MG63 (cell line): ENCODE measurements at regions not wholly inside any gene's neighbourhood (a gene's known extent, or its start where the extent isn't known, plus 50 kb on each side); places are given as distances from the start of the nearest gene placed in this dataset.
"Not testable (repeated sequence)": the region's sequence is repeated elsewhere in the genome, so short reads cannot be mapped to it uniquely, and the experiment has no call there.

Experiments used
- DNase-seq: peaks from one replicate; pipeline ENCODE4 v3.0.0-alpha.2; 2020
- H3K27me3 ChIP-seq: fragments of 250-450 bp; sonication (Bioruptor Pico); 2 replicates; pipeline ENCODE4 v1.5.1; 2020; ENCODE audit warnings: mild to moderate bottlenecking, moderate library complexity
- H3K36me3 ChIP-seq: fragments of 250-450 bp; sonication (Bioruptor Pico); 2 replicates; pipeline ENCODE4 v1.5.1; 2020; ENCODE audit warnings: mild to moderate bottlenecking, moderate library complexity
- H3K4me3 ChIP-seq: fragments of 250-450 bp; sonication (Bioruptor Pico); 2 replicates; pipeline ENCODE4 v1.5.1; 2020; ENCODE audit warnings: mild to moderate bottlenecking, moderate library complexity
- H3K9me3 ChIP-seq: fragments of 250-450 bp; sonication (Bioruptor Pico); 2 replicates; pipeline ENCODE4 v1.5.1; 2020; ENCODE audit warnings: mild to moderate bottlenecking, moderate library complexity

DNA sequence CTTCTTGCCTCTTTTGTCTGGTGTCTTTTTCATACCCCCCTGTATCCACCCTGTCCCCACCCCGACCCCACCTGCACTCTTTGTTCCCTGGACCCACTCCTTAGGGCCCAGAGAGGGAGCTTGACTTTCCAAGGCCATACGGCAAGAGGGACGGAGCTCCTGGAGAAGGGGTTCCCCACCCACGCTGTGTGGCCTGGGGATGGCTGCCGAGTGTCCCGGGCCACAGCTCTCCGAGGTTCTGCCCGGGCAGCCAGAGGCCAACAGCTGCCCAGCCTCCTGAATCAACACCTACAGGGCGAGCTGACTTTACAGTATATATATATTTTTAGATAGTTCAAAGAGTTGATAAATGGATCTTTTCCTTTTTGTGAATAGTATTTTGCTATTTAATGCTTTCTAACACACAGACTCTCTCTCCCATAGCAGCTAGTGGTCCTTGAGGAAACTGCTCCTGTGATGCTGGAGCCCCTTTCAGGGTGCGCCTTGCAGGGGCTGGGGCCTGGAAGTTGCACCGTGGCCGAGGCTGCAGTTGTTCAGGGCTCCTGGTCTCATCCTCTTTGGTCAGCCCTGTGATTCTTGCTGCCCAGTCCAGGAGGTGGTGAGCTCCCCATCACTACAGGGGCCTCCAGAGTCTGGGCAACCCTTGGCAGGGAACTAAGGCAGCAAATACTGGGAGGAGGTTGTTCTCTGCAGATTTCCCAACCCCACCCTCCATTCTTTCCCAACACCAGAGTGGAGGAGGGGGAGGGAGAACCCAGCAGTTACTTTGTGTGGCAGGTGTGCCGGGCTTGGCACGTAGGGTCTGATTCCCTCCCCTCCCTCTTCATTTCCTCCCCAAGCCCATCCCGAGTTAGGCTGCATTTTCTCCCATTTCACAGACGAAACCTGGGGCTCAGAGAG is 321.6 kb downstream of the PTPRU start:
- Histone ChIP-seq H3K9me3 (peaks cover 6% of the 10 kb centered on the region; the same call in 1 of the 2 replicates), H3K27me3 (no peaks in the 10 kb centered on the region), H3K4me3 (no peak overlapping the region), H3K36me3 (no peaks in the 10 kb centered on the region)
- no peak for DNase-seq

DNA sequence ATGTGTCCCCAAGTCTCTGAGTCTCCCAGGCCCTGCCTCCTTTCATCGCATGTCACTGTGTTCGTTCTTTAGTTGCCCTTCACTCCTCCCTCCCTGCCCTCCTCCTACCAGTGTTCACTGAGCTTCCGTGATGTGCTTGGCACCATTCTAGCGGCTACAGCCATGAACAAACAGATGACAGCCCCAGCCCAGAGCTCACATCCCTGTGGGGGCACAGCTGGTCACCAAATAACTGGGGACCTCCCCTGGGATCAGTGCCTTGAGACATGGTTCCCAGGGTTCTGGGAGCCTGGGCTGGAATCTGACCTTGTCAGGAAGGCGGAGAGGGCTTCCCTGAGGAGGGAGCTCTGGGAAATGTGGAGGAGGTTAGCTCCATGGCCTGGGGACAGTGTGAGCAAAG is 320.7 kb downstream of the PTPRU start:
- DNase-seq: no peak
- H3K9me3 ChIP-seq: no peaks in the 10 kb centered on the region
- H3K27me3 ChIP-seq: no peaks in the 10 kb centered on the region
- H3K4me3 ChIP-seq: no peak overlapping the region
- H3K36me3 ChIP-seq: no peaks in the 10 kb centered on the region

DNA sequence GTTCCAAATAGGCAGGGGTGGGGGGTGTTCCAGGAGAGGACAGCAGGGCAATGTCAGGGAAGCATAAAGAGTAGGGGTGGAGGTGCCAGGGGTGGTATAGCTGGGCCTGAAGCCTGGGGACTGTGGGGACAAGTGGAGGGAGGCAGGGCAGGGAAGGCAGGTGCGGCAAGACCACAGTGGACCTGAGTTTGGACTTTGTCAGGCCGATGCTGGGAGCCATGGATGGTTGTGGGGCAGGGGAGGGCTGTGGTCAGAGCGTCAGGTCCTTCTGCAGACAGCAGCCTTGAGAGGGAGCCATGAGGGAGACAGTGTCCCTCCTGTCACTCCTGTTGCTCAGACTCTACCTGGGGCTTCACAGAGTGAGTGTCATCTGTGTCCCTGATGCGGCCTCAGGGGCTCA is 320.3 kb downstream of the PTPRU start:
- H3K27me3 ChIP-seq: no peaks in the 10 kb centered on the region
- H3K36me3 ChIP-seq: no peaks in the 10 kb centered on the region

DNA sequence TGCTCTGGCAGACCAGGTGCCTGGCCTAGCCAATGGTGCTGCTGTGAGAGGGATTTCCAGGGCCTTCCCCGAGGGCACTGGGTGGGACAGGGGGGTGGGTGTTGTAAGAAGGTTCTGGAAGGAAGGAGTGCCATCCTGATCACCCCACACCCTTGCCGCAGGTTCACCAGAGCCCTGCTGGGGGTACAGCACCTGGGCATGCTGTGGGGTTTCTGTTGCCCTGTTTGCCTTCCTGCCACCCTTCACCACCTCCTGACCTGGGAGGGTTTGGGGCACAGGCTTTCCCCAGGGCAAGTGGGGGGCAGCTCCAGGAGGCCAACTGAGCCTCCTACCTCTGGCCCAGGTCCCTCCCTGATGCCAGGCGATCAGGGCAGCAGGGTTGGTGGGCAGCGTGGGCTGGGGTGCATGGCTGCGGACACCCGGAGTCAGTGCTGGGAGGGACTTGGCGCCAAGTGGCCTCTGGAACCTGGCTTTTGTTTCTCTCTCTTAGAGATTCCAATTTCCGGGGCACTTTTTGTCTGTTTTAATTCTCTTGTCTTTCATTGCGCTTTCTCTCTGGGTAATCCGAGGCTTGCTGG is 318.8 kb downstream of the PTPRU start:
- Histone ChIP-seq H3K36me3 (no peaks in the 10 kb centered on the region), H3K9me3 (no peaks in the 10 kb centered on the region), H3K27me3 (no peaks in the 10 kb centered on the region), H3K4me3 (no peak overlapping the region)
- no peak for DNase-seq

More for the DNA sequence above, 320.3 kb downstream of the PTPRU start:
- Histone ChIP-seq H3K9me3 (no peaks in the 10 kb centered on the region), H3K4me3 (no peak overlapping the region)
- no peak for DNase-seq

DNA sequence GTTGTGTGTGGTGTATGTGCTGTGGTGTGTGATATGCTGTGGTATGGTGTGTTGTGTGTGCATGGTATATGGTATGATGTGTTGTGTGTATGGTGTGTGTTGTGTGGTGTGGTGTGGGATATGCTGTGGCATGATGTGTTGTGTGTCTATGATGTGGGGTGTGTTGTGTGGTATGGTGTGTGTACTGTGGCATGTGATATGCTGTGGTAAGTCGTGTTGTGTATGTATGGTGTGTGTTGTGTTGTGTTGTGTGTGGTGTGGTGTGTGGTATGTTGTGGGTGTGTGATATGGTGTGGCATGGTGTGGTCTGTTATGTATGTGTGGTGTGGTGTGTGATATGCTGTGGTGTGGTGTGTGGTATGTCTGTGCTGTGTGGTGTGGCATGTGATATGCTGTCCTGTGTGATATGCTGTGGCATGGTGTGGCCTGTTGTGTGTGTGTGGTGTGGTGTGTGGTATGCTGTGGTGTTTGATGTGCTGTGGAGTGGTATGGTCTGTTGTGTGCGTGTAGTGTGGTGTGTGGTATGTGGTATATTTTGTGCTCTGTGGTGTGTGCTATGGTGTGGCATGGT is 318.0 kb downstream of the PTPRU start:
- Histone ChIP-seq H3K4me3 (no peak overlapping the region), H3K9me3 (no peaks in the 10 kb centered on the region), H3K36me3 (no peaks in the 10 kb centered on the region), H3K27me3 (no peaks in the 10 kb centered on the region)
- no peak for DNase-seq

DNA sequence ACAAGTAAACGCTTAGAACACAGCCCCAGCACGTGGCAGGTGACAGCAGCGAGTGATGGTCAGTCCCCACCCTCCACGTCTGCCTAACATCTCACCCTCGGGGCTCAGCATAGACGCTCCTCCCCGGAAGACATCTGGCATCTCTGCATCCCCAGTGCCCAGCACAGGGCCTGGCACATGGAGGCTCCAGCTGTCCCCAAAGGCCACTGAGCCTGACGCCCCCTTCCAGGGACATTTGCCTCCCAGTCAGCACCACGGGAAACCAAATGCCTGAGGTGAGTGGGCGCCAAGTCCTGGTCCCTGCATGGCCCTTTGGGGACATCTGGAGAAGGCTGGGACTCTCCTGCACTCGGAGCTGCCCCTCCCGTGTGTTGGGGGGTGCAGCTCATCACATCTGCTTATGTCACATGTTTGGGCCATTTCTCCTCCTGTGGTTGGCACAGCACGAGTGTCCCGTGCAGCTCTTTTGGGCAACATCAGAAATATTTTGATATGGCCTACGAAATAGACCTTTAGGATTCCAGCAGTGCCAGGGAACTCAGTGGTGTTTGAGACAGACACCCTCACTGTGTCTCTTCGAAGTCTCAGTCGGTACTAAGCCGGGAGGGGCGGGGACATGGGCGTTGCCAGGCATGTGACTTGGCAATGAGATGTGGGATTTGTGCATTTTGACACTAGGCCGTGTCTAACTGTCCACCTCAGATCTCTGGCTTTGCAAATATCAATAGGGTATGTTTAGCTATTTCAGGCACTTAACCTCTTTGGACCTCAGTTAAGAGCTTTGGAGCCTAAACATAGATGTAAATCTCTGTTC is 315.0 kb downstream of the PTPRU start:
- no peaks in the 10 kb centered on the region for H3K27me3 ChIP-seq
- no peak for DNase-seq
- H3K4me3 ChIP-seq: no peak overlapping the region
- no peaks in the 10 kb centered on the region for H3K36me3 ChIP-seq
- H3K9me3 ChIP-seq: no peaks in the 10 kb centered on the region

DNA sequence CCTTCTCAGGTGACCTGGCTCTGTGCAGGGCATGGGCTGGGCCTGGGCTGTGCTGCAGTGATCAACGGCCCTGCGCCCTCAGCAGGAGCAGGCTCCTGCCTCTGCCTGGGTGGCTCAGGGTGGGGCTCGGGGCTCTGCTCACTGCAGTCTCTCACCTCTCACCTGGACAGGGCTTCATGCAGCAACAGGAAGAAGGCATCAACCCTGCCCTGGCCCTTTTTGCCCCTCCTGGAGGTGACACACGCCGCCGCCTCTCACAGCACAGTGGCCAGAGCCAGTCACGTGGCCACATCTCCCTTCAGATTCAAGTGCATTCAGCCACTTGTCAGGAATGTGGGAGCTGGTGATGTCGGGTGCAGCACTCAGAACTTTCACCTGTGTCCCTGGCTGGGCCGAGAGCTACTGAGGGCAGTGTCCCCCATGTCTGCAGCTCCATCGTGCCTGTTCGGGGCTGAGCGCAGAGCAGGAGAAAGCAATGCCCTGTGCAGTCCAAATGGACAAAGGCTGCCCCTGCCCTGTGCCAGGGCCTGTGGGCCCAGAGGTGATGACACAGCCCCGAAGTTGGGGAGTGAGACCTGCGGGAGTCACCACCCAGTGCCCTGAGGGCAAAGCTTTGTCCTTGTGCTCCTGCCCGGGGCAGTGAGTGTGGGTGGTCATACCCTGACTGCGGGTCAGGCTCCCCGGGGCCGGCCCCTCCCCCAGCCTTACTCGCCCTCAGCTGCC is 314.0 kb downstream of the PTPRU start:
- DNase-seq: no peak
- Histone ChIP-seq H3K27me3 (no peaks in the 10 kb centered on the region), H3K9me3 (no peaks in the 10 kb centered on the region), H3K4me3 (no peak overlapping the region), H3K36me3 (no peaks in the 10 kb centered on the region)

DNA sequence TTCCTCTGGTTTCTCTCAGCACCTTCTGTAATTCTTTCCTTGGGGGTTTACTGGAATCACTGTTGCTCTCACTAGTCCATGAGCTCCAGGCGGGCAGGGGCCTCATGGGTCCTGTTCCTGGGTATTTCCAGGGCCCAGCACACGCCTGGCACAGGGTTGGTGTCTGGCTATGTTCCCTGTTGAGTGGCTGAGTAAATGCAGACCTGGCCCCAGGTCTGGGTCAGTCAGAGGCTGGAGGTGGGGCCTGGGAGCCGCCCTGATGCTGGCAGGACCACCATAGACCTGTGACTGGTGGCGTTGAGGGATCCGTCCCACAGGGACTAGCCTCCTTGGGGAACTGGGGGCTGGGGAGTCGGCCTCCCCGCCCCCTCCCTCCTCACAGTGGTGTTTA is 313.4 kb downstream of the PTPRU start:
- not testable (repeated sequence) for H3K36me3 ChIP-seq, H3K9me3 ChIP-seq

DNA sequence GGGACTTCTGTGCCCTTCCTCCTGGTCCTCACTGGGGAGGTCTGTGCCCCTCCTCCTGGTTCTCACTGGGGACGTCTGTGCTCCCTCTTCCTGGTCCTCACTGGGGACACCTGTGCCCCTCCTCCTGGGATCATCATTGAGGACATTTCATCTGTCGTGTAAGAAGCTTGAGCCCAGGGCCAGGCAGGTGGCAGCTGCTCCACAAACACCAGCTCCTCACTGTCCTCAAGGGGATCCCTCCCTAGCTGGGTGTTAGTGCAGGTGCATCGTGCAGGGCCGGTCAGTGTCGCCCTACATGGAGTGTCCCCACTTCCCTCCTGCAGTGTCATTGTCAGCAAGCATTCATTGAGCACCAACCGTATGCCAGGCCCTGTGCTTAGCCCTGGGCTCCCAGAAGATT is 312.7 kb downstream of the PTPRU start:
- H3K4me3 ChIP-seq: no peak overlapping the region
- no peaks in the 10 kb centered on the region for H3K36me3 ChIP-seq
- DNase-seq: no peak
- no peaks in the 10 kb centered on the region for H3K27me3 ChIP-seq
- H3K9me3 ChIP-seq: no peaks in the 10 kb centered on the region

More for the DNA sequence above, 313.4 kb downstream of the PTPRU start:
- not testable (repeated sequence) for DNase-seq, H3K4me3 ChIP-seq, H3K27me3 ChIP-seq

DNA sequence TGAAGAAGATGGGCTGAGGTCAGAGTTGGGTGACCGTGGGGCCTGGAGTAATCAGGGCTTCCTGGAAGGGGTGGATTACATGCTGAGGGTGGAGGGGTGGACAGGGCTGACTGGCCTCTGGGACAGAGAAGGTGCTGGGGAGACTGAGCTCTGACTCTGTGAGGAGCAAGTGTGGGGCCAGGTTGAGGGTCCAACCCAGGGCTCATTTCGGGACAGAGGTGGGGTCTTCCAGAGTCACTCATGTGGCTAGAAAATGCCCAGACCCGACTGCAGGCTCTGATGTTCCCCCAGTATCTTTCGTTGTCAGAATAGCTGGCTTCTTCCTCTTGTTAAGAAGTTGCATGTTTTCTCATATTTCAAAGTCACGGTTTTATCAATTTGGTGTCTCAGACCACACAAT is 311.8 kb downstream of the PTPRU start:
- no peaks in the 10 kb centered on the region for H3K36me3 ChIP-seq
- no peaks in the 10 kb centered on the region for H3K27me3 ChIP-seq
- DNase-seq: no peak
- H3K9me3 ChIP-seq: no peaks in the 10 kb centered on the region
- no peak overlapping the region for H3K4me3 ChIP-seq

DNA sequence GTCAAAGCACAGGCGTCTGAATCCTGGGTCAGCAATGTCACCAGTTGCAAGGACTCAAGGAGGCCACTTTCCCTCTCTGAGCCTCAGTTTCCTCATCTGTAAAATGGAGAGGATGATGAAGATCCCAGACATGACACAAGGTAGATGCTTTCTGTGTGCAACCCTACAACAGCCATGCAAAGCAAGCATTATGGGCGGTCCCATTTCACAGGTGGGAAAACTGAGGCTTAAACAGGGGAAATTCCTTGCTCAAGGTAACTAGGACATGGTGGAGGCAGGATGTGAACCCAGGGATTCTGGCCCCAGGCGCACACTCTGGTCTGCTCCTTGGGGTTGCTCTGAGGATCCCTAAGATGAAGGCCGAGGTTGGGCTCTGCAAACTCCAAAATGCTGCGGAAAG is 311.0 kb downstream of the PTPRU start:
- H3K4me3 ChIP-seq: no peak overlapping the region
- no peaks in the 10 kb centered on the region for H3K27me3 ChIP-seq
- no peaks in the 10 kb centered on the region for H3K9me3 ChIP-seq
- DNase-seq: no peak
- no peaks in the 10 kb centered on the region for H3K36me3 ChIP-seq

DNA sequence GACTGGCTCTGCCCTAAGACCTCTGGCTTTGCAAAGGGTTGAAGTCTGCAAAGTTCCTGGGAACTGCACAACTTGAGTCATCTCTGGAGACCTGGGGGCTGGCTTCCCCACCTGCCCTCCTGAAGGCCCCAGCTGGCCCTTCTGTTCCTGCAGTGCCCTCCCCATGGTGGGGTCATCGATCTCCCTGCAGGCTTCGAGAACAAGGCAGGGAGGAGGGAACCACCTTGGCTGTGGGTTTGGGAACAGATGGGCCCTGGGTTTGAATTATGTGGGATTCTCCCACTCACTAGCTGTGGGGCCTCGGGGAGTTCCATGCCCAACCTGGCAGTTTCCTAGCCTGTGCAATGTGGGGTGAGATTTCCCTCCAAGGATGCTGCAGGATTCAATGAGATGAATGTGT is 310.2 kb downstream of the PTPRU start:
- DNase-seq: no peak
- Histone ChIP-seq H3K36me3 (no peaks in the 10 kb centered on the region), H3K4me3 (no peak overlapping the region), H3K9me3 (no peaks in the 10 kb centered on the region), H3K27me3 (no peaks in the 10 kb centered on the region)

DNA sequence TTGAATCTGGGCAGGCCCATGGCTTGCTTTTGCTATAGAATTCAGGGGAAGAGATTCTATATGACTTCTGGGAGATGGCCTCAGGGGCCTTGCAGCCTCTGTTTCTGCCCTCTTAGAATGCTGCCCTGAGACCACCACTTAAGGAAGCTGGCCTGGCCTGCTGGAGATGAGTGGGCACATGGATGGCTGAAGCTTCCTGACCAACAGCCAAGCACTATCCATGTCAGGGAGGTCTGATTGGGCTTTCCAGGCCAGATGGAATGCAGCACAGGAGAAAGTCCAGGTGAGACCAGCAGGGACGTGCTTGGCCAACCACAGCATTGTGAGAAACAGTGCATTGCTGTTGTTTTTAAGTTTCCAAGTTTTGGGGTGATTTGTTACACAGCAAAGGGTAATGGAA is 308.1 kb downstream of the PTPRU start:
- no peaks in the 10 kb centered on the region for H3K36me3 ChIP-seq
- no peaks in the 10 kb centered on the region for H3K27me3 ChIP-seq
- no peaks in the 10 kb centered on the region for H3K9me3 ChIP-seq
- no peak overlapping the region for H3K4me3 ChIP-seq
- DNase-seq: no peak

DNA sequence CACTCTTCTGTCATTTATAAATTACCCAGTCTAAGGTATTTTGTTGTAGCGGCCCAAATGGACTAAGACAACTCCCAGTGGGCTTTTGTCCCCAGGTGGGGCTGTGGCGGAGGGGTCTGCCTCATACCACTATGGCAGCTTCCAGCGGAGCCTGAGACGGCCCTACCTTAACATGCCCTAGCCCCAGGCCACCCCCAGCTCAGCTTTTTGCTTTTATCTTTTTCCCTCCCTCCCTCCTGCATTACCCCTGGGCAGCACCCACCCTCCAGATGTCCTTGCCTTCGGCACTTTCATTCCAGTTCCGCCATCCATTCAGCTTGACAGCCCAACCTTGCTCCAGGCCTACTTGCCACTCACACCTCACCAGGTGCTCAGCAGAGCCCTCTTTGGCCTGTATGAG is 307.3 kb downstream of the PTPRU start:
- no peaks in the 10 kb centered on the region; the same call in 1 of the 2 replicates for H3K27me3 ChIP-seq
- H3K9me3 ChIP-seq: no peaks in the 10 kb centered on the region
- H3K4me3 ChIP-seq: no peak overlapping the region
- no peak for DNase-seq
- no peaks in the 10 kb centered on the region for H3K36me3 ChIP-seq

DNA sequence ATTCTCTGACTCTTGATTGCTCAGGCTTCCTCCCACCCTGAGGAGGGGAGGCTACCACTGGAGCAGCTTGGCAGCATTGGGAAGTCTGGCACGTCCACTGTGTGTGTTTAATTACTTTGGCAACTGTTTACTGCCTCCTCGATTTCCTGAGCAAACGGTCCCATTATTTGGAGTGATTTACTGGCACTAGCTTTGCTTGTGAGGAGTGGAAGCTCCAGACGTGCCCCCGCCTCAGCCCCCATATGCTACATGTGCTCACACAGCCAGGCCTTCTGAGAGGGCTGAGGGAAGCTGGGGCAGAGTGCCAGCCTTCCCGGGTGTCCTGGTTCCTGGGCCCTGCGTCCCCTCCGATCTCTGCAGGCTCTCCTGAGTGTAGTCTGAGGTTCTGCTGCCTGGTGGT is 306.2 kb downstream of the PTPRU start:
- no peaks in the 10 kb centered on the region for H3K9me3 ChIP-seq
- peak; percentile 27 for DNase-seq
- H3K4me3 ChIP-seq: no peak overlapping the region
- H3K36me3 ChIP-seq: no peaks in the 10 kb centered on the region
- no peaks in the 10 kb centered on the region; the same call in 1 of the 2 replicates for H3K27me3 ChIP-seq

DNA sequence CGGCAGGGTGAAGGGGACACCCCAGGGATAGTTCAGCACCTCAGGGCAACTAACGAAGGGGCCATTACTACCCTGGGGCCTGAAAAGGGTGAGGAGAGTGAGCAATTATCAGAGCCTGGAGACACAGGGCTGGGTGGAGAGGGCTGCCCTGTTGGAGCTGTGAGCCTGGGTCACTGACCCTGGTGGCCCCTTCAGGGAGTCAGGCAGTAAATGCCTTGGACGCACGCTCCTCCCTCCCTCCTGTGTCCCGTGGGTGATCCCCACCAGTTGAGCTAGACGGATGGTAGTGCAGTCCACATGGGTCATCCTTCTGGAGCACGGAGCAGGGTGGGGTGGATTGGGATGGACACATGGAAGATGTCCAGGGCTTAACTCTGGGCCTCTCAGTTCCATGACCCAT is 305.3 kb downstream of the PTPRU start:
- no peak overlapping the region for H3K4me3 ChIP-seq
- H3K27me3 ChIP-seq: no peaks in the 10 kb centered on the region; the same call in 1 of the 2 replicates
- no peaks in the 10 kb centered on the region for H3K36me3 ChIP-seq
- no peaks in the 10 kb centered on the region for H3K9me3 ChIP-seq
- DNase-seq: no peak
